22Rv1 (cell line): ENCODE measurements at regions not wholly inside any gene's neighbourhood (a gene's known extent, or its start where the extent isn't known, plus 50 kb on each side); places are given as distances from the start of the nearest gene placed in this dataset.
"Not testable (repeated sequence)": the region's sequence is repeated elsewhere in the genome, so short reads cannot be mapped to it uniquely, and the experiment has no call there.

Source experiments
- H3K27ac ChIP-seq: fragments of 450-650 bp; 2 replicates; pipeline ENCODE4 v1.5.1; 2017
- CTCF ChIP-seq: fragments of 450-650 bp; IDR thresholded peaks from 2 replicates; pipeline ENCODE4 v1.5.1; 2017; ENCODE audit warnings: mild to moderate bottlenecking
- ZFX ChIP-seq: fragments of 450-650 bp; IDR thresholded peaks from 2 replicates; pipeline ENCODE4 v1.6.1; 2017; ENCODE audit warnings: antibody characterized with exemption, borderline replicate concordance

DNA sequence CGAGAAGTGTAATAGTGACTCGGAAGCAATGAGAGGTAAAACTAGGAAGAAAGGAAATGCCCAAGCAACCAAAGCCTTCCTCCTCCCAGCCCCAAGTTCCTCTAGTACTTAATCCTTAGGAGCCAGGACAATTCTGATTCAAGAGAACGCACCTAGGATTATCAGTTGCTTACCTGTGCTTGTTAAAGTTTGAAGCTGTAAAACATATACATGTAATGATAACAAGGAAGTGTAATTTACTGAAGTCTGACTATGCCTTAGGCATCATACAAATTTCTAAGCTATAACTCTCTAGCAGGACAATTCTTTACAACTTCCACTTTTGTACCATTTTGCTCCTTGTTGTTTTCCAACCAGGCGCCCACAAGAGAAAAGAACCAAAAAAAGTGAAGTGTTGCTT is 92.8 kb upstream of the OSBPL8 start:
- TF ChIP-seq CTCF (no peak), ZFX (no peak)

GRCh38 chr12:76653342-76653741 is 93.8 kb upstream of the OSBPL8 start:
- TF ChIP-seq ZFX (no peak), CTCF (no peak)
- no peak overlapping the region for H3K27ac ChIP-seq

More for the DNA sequence above, 92.8 kb upstream of the OSBPL8 start:
- H3K27ac ChIP-seq, result no peak overlapping the region

GRCh38 chr12:76664731-76665130 is 99.2 kb upstream of the ZDHHC17 start:
- TF ChIP-seq CTCF, result no peak
- TF ChIP-seq ZFX, result no peak
- H3K27ac ChIP-seq, result no peak overlapping the region

DNA sequence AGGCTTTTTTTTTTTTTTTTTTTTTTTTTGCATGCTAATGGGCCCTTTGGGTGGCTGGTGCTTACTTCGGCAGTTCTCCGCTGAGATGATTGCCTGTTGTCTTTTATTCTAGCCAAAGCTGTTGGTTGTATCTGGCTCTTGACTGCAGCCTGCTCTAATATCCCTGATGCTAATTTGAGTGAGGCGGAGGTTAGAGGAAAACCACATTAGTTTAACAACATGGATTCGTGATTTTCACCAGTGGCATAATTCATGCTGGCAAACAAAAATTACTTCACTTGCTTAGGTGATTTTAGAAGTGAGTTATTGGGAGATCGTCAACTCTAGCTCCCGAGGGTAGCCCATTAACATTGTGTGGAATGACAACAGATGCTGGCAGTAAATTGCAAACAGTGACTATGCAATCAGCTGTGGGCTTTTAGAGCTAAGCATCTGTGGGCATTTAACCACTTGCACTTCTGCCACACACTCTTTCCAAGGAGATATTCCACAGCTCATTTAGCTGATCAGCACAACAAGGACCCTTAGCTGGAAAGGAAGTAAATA is 97.6 kb upstream of the ZDHHC17 start:
- no peak overlapping the region for H3K27ac ChIP-seq
- TF ChIP-seq ZFX (no peak), CTCF (no peak)

GRCh38 chr12:76669981-76670380 is 93.9 kb upstream of the ZDHHC17 start:
- H3K27ac ChIP-seq, result no peak overlapping the region
- no peak for TF ChIP-seq CTCF
- TF ChIP-seq ZFX, result no peak

- TF ChIP-seq CTCF (no peak), ZFX (no peak)
- H3K27ac ChIP-seq, result no peak overlapping the region
These were observed 93.1 kb upstream of the ZDHHC17 start for GRCh38 chr12:76670776-76671175.

- H3K27ac ChIP-seq, result no peak overlapping the region
- TF ChIP-seq CTCF, result no peak
- TF ChIP-seq ZFX, result no peak
These were observed 89.1 kb upstream of the ZDHHC17 start for GRCh38 chr12:76674669-76675315.

DNA sequence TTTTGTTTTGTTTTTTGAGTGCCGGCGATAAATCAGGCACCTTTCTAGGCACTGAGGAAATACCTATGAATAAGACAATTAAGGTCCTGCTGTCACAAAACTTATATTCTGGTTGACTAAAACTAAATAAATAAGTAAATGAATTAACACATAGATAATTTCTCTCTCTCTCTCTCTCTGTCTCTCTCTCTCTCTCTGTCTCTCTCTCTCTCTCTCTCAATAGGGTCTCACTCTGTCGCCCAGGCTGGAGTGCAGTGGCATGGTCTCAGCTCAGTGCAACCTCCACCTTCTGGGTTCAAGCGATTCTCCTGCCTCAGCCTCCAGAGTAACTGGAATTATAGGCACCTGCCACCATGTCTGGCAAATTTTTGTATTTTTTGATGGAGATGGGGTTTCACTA is 87.7 kb upstream of the ZDHHC17 start:
- not testable (repeated sequence) for H3K27ac ChIP-seq
